ES-I3 (cell line): ENCODE measurements at regions not wholly inside any gene's neighbourhood (a gene's known extent, or its start where the extent isn't known, plus 50 kb on each side); places are given as distances from the start of the nearest gene placed in this dataset.

ENCODE experiments used
- H3K36me3 ChIP-seq: 2 replicates; pipeline ENCODE4 v1.6.1; 2013; ENCODE audit warnings: mild to moderate bottlenecking, low read length, control low read depth, moderate library complexity; ENCODE audit not compliant: insufficient read depth
- H3K4me1 ChIP-seq: 2 replicates; pipeline ENCODE4 v1.6.1; 2013; ENCODE audit warnings: mild to moderate bottlenecking, control low read depth, low read length; ENCODE audit not compliant: insufficient read depth
- H3K9ac ChIP-seq: 2 replicates; pipeline ENCODE4 v1.6.1; 2013; ENCODE audit warnings: low read depth, mild to moderate bottlenecking, low read length, moderate library complexity
- H3K9me3 ChIP-seq: 2 replicates; pipeline ENCODE4 v1.6.1; 2013; ENCODE audit warnings: mild to moderate bottlenecking, low read length, moderate library complexity; ENCODE audit not compliant: control insufficient read depth, insufficient read depth

DNA sequence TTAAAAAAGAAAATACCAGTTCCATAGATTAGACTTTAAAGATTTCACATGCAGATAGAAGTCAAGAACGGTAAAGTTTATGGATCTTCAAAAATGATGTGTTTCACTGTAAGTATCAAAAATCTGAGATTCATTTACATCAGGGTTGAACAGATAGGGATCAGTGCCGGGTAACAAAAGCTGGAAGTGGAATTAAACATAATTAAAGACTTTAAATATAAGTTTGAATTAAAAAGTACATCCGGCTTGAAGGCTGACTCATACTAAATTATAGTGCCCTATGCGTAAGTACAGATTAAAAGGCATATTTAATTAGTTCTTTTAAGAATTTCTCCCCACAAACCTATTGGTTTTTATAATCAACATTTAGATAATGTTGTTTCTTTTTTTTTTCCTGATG is 312.7 kb downstream of the PRL start:
- Histone ChIP-seq H3K4me1 (peaks cover 6% of the 10 kb centered on the region; the same call in 1 of the 2 replicates), H3K9me3 (no peaks in the 10 kb centered on the region), H3K36me3 (peaks cover 8% of the 10 kb centered on the region; the same call in 1 of the 2 replicates), H3K9ac (no peak overlapping the region)

DNA sequence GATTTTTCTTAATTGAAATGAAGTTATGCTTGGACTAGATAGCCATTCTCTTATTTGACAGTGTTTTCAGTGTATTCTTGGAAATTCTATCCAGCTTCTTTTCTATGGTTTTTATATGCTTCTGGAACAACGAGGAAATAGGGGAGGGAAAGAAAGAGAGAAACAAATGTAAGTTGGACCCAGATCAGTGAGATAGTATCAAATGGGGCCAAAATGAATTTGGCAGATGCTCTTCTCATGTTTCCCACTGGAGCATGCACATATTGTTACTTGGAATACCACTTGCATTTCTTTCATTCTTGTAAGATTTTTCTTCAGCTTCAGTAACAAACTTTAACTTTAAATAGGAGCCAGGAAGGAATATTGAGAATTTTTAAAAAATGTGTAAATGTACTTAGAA is 312.3 kb downstream of the PRL start:
- Histone ChIP-seq H3K4me1 (peaks cover 6% of the 10 kb centered on the region; the same call in 1 of the 2 replicates), H3K9ac (no peak overlapping the region), H3K9me3 (no peaks in the 10 kb centered on the region), H3K36me3 (peaks cover 8% of the 10 kb centered on the region; the same call in 1 of the 2 replicates)

DNA sequence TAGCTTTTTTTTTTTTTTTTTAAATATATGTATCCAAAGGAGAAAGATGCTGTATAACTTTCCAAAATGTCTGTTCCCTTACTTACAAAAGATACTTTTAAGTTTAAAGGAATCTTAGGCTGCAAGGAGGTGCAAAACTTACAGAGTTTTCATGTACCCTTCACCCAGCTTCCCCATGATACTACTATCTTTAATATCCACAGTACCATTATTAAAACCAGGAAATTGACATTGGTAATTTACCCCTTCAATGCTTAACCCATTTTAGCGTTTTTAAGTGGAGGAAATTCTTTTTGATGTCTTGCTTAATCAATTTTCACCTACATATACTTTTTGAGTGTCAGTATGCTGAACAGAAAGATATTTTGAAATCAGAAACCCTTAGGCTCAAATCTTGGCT is 310.9 kb downstream of the PRL start:
- no peak overlapping the region for H3K9ac ChIP-seq
- H3K9me3 ChIP-seq = no peaks in the 10 kb centered on the region
- H3K4me1 ChIP-seq = peaks cover 6% of the 10 kb centered on the region; the same call in 1 of the 2 replicates
- no peaks in the 10 kb centered on the region for H3K36me3 ChIP-seq

DNA sequence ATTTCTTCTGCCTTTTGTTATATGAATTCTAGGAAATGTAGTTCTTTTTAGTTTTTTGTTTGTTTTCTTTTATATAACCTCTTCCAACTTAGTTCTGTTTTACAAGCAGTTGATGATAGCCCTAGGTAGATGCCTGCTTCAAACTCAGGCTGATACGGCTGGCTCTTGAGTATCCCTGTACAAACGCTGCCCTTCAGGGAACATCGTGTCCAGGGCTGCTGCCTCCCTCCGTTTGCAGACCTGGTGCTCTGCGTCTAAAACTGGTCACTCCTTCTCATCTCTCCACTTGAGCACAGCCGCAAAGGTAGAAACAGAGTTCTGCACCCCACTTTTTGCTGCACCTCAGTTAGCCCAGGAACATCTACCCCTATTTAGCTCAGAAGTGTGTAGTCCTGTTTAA is 310.1 kb downstream of the PRL start:
- H3K36me3 ChIP-seq = no peaks in the 10 kb centered on the region
- H3K4me1 ChIP-seq = peaks cover 6% of the 10 kb centered on the region; the same call in 1 of the 2 replicates
- no peak overlapping the region for H3K9ac ChIP-seq

GRCh38 chr6:21987501-21987957 is 309.3 kb downstream of the PRL start:
- Histone ChIP-seq H3K36me3 (no peaks in the 10 kb centered on the region), H3K4me1 (peaks cover 6% of the 10 kb centered on the region; the same call in 1 of the 2 replicates), H3K9ac (no peak overlapping the region; the same call in 1 of the 2 replicates), H3K9me3 (no peaks in the 10 kb centered on the region)

More for the DNA sequence above, 310.1 kb downstream of the PRL start:
- no peaks in the 10 kb centered on the region for H3K9me3 ChIP-seq

GRCh38 chr6:21990577-21990976 is 306.3 kb downstream of the PRL start:
- H3K4me1 ChIP-seq = peaks cover 6% of the 10 kb centered on the region; the same call in 1 of the 2 replicates
- H3K36me3 ChIP-seq = no peaks in the 10 kb centered on the region
- H3K9me3 ChIP-seq = no peaks in the 10 kb centered on the region
- H3K9ac ChIP-seq = no peak overlapping the region

- peaks cover 5% of the 10 kb centered on the region; the same call in 1 of the 2 replicates for H3K4me1 ChIP-seq
- no peaks in the 10 kb centered on the region for H3K36me3 ChIP-seq
- no peaks in the 10 kb centered on the region for H3K9me3 ChIP-seq
- H3K9ac ChIP-seq = no peak overlapping the region
Observed at GRCh38 chr6:21992178-21992967, 304.5 kb downstream of the PRL start.

- H3K9me3 ChIP-seq = no peaks in the 10 kb centered on the region
Observed at GRCh38 chr6:21993841-21994240, 303.0 kb downstream of the PRL start.

DNA sequence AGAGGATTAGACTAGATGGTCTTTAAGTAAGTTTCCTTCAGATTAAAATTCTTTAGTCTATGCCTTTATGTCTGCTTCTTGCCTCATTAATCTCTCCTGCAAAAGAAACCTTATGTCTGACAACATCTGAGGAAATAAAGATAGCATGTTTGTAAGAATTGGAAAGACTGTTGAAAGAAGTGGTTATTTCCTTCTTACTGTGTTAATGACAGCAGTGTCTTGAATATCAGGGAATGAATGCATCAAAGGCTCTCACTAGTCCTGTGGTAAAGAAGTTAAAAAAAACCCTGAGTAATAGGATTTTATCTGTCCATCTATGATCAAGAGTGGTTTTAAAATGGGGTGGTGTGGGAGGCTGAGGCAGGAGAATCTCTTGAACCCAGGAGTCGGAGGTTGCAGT is 302.0 kb downstream of the PRL start:
- Histone ChIP-seq H3K4me1 (peaks cover 18% of the 10 kb centered on the region; the same call in 1 of the 2 replicates), H3K9ac (no peak overlapping the region), H3K9me3 (no peaks in the 10 kb centered on the region), H3K36me3 (no peaks in the 10 kb centered on the region)

More at GRCh38 chr6:21993841-21994240, 303.0 kb downstream of the PRL start:
- Histone ChIP-seq H3K4me1 (peaks cover 13% of the 10 kb centered on the region; the same call in 1 of the 2 replicates), H3K9ac (no peak overlapping the region), H3K36me3 (no peaks in the 10 kb centered on the region)

- Histone ChIP-seq H3K4me1 (peaks cover 18% of the 10 kb centered on the region; the same call in 1 of the 2 replicates), H3K9ac (no peak overlapping the region), H3K36me3 (no peaks in the 10 kb centered on the region), H3K9me3 (no peaks in the 10 kb centered on the region)
Observed at GRCh38 chr6:21995318-21995717, 301.5 kb downstream of the PRL start.

GRCh38 chr6:21996425-21997118 is 300.3 kb downstream of the PRL start:
- H3K4me1 ChIP-seq = peaks cover 18% of the 10 kb centered on the region; the same call in 1 of the 2 replicates
- no peak overlapping the region for H3K9ac ChIP-seq
- no peaks in the 10 kb centered on the region for H3K36me3 ChIP-seq
- H3K9me3 ChIP-seq = no peaks in the 10 kb centered on the region

- Histone ChIP-seq H3K9me3 (no peaks in the 10 kb centered on the region), H3K4me1 (peaks cover 18% of the 10 kb centered on the region; the same call in 1 of the 2 replicates), H3K36me3 (no peaks in the 10 kb centered on the region), H3K9ac (no peak overlapping the region)
Observed at GRCh38 chr6:21997119-21998037, 299.5 kb downstream of the PRL start.

GRCh38 chr6:21998582-21998981 is 298.3 kb downstream of the PRL start:
- no peaks in the 10 kb centered on the region for H3K36me3 ChIP-seq
- no peak overlapping the region for H3K9ac ChIP-seq
- H3K4me1 ChIP-seq = peaks cover 22% of the 10 kb centered on the region
- no peaks in the 10 kb centered on the region for H3K9me3 ChIP-seq
